HL-60 (cell line): ENCODE measurements at regions not wholly inside any gene's neighbourhood (a gene's known extent, or its start where the extent isn't known, plus 50 kb on each side); places are given as distances from the start of the nearest gene placed in this dataset.
"Not testable (repeated sequence)": the region's sequence is repeated elsewhere in the genome, so short reads cannot be mapped to it uniquely, and the experiment has no call there.

Experiments used
- CTCF ChIP-seq: IDR thresholded peaks from one replicate; pipeline ENCODE4 v1.5.1; 2011; ENCODE audit warnings: low read length, control low read depth, inconsistent platforms; ENCODE audit not compliant: insufficient read depth
- POLR2AphosphoS5 ChIP-seq: IDR thresholded peaks from 2 replicates; pipeline ENCODE4 v1.6.1; 2012; ENCODE audit warnings: low read depth
- TF ChIP-seq, protein P1 (sequence below): IDR thresholded peaks from 2 replicates; pipeline ENCODE4 v1.6.1; 2012; ENCODE audit warnings: low read depth; ENCODE audit not compliant: insufficient replicate concordance

DNA sequence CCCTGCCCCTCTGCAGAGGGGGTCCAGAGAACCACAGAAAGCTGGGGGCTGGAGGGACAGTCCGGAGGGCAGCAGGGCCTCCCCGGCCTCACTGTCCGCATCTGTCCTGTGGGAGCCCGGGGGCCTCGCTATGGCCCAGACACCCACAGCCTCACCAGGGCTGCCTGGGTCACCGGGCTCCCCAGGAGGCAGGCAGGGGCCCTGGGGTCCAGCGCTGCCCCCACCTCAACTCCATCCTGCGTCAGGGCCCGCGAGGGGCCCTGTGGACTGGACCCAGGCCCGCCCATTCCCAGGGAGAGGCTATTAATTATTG, 96.1 kb downstream of the POTEG start:
- not testable (repeated sequence) for TF ChIP-seq CTCF, POLR2AphosphoS5
- TF ChIP-seq, protein P1, sequence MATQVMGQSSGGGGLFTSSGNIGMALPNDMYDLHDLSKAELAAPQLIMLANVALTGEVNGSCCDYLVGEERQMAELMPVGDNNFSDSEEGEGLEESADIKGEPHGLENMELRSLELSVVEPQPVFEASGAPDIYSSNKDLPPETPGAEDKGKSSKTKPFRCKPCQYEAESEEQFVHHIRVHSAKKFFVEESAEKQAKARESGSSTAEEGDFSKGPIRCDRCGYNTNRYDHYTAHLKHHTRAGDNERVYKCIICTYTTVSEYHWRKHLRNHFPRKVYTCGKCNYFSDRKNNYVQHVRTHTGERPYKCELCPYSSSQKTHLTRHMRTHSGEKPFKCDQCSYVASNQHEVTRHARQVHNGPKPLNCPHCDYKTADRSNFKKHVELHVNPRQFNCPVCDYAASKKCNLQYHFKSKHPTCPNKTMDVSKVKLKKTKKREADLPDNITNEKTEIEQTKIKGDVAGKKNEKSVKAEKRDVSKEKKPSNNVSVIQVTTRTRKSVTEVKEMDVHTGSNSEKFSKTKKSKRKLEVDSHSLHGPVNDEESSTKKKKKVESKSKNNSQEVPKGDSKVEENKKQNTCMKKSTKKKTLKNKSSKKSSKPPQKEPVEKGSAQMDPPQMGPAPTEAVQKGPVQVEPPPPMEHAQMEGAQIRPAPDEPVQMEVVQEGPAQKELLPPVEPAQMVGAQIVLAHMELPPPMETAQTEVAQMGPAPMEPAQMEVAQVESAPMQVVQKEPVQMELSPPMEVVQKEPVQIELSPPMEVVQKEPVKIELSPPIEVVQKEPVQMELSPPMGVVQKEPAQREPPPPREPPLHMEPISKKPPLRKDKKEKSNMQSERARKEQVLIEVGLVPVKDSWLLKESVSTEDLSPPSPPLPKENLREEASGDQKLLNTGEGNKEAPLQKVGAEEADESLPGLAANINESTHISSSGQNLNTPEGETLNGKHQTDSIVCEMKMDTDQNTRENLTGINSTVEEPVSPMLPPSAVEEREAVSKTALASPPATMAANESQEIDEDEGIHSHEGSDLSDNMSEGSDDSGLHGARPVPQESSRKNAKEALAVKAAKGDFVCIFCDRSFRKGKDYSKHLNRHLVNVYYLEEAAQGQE = not testable (repeated sequence)
